AG09309 (cell line): ENCODE measurements at regions not wholly inside any gene's neighbourhood (a gene's known extent, or its start where the extent isn't known, plus 50 kb on each side); places are given as distances from the start of the nearest gene placed in this dataset.

Experiments used
- DNase-seq: peaks from one replicate; pipeline ENCODE4 v3.0.0-alpha.2; 2010; ENCODE audit warnings: low read depth
- H3K4me3 ChIP-seq: 2 replicates; pipeline ENCODE4 v1.5.1; 2011; ENCODE audit warnings: mild to moderate bottlenecking, low read depth, low read length, moderate library complexity; ENCODE audit not compliant: control insufficient read depth
- TF ChIP-seq, protein P1 (sequence below): IDR thresholded peaks from 2 replicates; pipeline ENCODE4 v1.5.1; 2011; ENCODE audit warnings: mild to moderate bottlenecking, low read depth, low read length, inconsistent platforms; ENCODE audit not compliant: insufficient read depth, control insufficient read depth; ENCODE audit errors: missing control alignments

DNA sequence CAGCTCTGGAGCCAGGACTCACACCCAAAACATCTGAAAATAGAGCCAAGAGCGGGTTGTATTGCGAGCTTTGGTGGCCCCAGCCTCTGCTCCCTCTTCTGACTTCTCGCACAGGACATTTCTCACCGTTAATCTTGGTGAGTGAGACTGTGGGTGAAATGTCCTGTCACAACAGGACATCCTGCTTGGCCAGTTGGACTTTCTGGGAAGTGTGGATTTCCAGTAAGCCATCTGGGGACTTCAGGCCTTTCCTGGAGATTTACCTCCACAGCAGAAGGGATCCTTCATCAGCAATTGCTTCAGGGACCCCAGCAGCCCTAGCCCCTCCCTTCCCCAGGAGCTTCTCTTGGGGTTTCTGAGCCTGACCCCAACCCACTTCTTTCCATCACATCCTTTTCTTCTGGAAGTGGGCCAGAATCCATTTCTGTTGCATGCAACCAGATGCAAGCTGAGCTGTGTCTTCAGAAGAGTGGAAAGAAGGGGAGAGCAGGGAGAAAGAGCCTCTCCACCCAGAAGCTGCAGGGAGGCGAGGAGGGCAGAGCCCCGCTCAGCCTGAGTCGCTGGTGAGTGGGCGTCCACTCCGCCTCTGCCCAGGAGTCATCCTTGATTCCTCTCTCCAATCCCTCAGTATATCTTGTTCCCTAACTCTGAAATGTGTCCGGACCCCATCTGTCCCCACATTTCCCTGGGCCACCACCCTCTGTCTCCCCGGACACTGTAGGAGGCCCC lies 50.3 kb upstream of the GADD45G start:
- DNase-seq: no peak
- TF ChIP-seq, protein P1, sequence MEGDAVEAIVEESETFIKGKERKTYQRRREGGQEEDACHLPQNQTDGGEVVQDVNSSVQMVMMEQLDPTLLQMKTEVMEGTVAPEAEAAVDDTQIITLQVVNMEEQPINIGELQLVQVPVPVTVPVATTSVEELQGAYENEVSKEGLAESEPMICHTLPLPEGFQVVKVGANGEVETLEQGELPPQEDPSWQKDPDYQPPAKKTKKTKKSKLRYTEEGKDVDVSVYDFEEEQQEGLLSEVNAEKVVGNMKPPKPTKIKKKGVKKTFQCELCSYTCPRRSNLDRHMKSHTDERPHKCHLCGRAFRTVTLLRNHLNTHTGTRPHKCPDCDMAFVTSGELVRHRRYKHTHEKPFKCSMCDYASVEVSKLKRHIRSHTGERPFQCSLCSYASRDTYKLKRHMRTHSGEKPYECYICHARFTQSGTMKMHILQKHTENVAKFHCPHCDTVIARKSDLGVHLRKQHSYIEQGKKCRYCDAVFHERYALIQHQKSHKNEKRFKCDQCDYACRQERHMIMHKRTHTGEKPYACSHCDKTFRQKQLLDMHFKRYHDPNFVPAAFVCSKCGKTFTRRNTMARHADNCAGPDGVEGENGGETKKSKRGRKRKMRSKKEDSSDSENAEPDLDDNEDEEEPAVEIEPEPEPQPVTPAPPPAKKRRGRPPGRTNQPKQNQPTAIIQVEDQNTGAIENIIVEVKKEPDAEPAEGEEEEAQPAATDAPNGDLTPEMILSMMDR: no peak
- H3K4me3 ChIP-seq: no peak overlapping the region

DNA sequence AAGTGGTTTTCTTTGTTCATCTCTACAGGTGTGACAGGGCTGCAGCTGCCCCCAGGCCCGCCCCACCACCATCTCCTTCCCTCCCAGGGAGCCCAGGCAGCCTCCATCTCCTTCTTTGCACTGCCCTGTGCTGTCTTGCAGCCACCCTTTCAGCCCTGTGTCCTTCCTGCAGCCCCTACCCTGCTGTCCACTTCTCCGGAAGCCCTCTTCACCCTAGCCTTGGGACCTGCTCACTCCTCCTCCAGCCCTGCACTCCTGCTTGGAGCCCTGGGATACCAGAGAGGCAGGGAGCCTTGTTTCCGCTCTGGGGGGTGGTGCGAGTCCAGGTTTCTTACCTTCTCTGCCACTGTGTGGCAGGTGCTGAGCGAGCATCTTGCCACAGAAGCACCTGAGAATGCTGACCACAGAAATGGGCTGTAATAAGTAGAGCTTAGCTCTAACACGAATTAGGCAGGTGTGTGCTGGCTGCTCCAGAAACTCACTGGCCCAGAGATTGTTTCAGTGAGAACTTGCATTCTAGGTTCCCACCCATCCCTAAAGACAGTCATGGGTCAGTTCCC lies 51.3 kb upstream of the GADD45G start:
- no peak overlapping the region for H3K4me3 ChIP-seq
- TF ChIP-seq, protein P1: no peak
- DNase-seq: no peak

DNA sequence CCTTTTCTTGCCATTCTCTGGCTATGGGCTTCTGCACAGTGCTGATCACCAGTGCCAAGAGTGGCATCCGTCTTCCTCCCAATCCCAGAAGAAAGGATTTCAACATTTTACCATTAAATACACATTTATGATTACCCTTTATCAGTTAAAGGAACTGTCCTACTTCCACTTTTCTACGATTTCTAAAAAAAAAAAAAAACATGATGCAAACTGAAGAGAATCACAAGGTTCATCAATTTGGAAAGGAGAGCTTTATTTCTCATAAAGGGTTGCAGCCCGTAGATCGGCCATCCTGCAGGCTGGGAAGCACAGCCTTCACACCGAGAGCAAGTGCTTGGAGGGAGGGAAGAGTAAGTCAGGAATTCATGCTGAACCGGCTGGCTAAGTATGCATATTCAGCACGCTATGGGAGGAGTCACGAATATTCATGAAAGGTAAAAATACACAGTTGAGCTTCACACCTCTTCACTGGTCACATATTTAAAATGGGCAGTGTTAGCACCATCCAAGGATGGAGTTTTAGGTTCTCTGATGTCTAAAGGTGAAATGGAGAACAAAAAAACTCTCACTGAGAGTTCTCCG lies 52.5 kb upstream of the SEMA4D start:
- no peak overlapping the region for H3K4me3 ChIP-seq
- DNase-seq: no peak
- TF ChIP-seq, protein P1: no peak

DNA sequence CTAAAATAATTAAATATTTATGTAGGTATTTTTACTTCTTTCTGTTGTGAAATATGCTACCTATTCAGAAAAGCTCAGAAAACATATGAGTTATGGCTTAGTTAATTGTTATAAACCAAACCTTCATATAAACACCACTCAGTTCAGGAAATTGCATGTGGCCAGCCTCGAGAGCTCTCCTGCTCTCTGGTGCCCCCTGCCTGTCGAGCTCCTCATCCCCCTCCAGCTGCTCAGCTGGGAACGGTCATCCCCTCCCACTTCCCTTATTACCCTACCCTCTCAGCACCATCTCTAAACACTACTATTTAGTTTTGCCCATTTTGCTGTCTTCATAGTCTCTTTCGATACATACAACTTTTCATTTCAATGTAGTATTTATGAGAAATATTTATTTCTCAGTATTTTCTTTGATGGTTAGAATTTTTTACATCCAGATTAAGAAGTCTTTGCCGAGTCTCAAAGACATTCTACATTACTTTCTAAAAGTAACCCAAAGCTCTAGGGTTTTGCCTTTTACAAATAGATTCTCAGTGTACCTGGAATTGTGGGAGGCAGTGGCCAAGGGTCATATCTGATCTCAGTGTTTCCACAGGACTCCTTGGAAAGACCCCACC lies 51.2 kb upstream of the SEMA4D start:
- DNase-seq: peak; percentile 8

DNA sequence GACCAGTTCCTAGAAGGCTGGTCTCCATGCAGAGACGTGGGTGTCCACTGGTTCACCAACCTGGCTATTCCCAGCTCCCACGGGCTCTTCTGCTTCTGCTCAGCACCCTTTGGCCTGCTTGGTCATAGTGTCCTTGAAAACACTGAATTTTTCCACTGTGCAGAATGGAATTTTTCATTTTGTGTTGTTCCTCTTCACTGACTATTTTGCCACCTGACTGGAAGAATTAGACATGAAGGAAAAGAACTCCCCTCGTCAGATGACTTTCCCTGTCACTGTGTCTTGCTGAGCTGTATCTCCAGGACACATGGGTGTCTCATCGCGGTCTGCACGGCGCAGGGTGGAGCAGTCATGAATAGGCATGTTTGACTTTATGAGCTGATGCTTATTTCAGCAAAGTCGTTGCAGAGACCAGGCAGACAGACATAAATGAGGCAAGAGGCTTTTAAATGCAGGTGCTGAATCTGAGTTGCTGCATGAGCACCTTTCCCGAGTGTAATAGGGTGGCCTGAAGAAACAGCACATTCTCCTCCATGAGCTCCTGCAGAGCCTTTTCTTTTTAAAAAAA lies 50.2 kb upstream of the SEMA4D start:
- TF ChIP-seq, protein P1: no peak
- no peak for DNase-seq
- H3K4me3 ChIP-seq: no peak overlapping the region

More for the DNA sequence above, 51.2 kb upstream of the SEMA4D start:
- no peak overlapping the region for H3K4me3 ChIP-seq
- TF ChIP-seq, protein P1: peak; percentile 91
